T-helper 17 cell (primary cell): ENCODE measurements at regions not wholly inside any gene's neighbourhood (a gene's known extent, or its start where the extent isn't known, plus 50 kb on each side); places are given as distances from the start of the nearest gene placed in this dataset.

ENCODE experiments used
- ATAC-seq: fragments of 150-1000 bp; cut with Tn5 transposase; 2 replicates; pipeline ENCODE4 v1.10.0; 2021; ENCODE audit warnings: mild to moderate bottlenecking, moderate library complexity
- DNase-seq, 3 donors: peaks; one replicate each; pipeline versions ENCODE4 v3.0.0 to v3.0.0-alpha.2; 2020 to 2021
- H3K9me3 ChIP-seq: one replicate; pipeline ENCODE4 v1.7.0; 2013; ENCODE audit warnings: low read length, mild to moderate bottlenecking; ENCODE audit not compliant: control insufficient read depth, poor library complexity, severe bottlenecking
- H3K27ac Mint-ChIP-seq: one replicate; pipeline ENCODE4 v1.8.0; 2022; ENCODE audit warnings: mild to moderate bottlenecking, moderate library complexity, mixed read lengths
- H3K27me3 Mint-ChIP-seq: one replicate; pipeline ENCODE4 v1.8.0; 2022; ENCODE audit warnings: mixed read lengths
- H3K36me3 Mint-ChIP-seq: one replicate; pipeline ENCODE4 v1.8.0; 2022; ENCODE audit warnings: low read depth, mixed read lengths
- H3K4me1 Mint-ChIP-seq: one replicate; pipeline ENCODE4 v1.8.0; 2022; ENCODE audit warnings: mild to moderate bottlenecking, mixed read lengths
- H3K4me3 Mint-ChIP-seq: one replicate; pipeline ENCODE4 v1.8.0; 2022; ENCODE audit warnings: mild to moderate bottlenecking, moderate library complexity, mixed read lengths

DNA sequence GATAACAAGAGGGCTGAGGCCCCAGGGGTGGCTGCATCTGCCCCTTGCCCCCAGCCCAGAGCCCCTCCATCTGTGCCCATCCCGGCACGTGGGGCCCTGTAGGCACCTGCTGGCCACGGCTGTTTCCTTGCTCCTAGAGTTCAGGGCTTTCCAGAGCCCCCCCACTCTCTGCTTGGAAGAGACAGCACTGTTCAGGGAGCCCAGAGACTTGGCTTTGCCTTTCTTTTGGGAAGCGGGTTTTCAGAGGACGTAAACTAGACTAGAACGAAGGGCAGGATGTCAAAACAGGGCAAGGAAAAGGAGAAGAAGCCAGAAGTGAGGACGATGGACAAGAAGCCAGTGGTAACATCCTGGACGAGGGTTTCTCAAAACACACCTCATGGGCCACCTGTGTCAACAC, 163.3 kb upstream of the LHX5 start:
- H3K27ac Mint-ChIP-seq: no peak overlapping the region
- no peak overlapping the region for H3K4me3 Mint-ChIP-seq
- H3K27me3 Mint-ChIP-seq: peaks cover 34% of the 10 kb centered on the region
- no peak for DNase-seq
- no peaks in the 10 kb centered on the region for H3K9me3 ChIP-seq
- no peak for ATAC-seq
- H3K4me1 Mint-ChIP-seq: peaks cover 5% of the 10 kb centered on the region
- peaks cover 5% of the 10 kb centered on the region for H3K36me3 Mint-ChIP-seq

DNA sequence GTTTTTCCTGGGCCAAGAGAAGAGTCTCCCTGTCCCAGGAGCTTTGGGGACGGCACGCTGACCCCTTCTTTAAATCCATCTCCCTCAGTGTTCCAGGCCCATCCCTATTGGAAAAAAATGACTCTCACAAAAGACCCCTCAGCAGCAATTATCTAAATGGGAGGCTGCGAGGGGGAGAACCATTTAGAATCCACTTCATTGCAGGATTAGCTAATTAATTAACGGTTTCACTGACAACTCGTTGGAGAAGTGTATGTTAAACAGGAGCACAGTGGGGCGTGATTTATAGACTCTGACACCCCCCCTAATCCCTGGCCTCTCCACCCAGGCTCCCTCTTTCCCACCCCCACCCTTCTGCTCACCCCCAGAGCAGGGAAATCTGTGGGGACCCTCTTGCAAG, 162.8 kb upstream of the LHX5 start:
- no peak for DNase-seq
- H3K9me3 ChIP-seq: no peaks in the 10 kb centered on the region
- H3K27ac Mint-ChIP-seq: no peak overlapping the region
- H3K27me3 Mint-ChIP-seq: peaks cover 29% of the 10 kb centered on the region
- peaks cover 5% of the 10 kb centered on the region for H3K36me3 Mint-ChIP-seq
- H3K4me3 Mint-ChIP-seq: no peak overlapping the region
- no peak for ATAC-seq
- peaks cover 5% of the 10 kb centered on the region for H3K4me1 Mint-ChIP-seq

DNA sequence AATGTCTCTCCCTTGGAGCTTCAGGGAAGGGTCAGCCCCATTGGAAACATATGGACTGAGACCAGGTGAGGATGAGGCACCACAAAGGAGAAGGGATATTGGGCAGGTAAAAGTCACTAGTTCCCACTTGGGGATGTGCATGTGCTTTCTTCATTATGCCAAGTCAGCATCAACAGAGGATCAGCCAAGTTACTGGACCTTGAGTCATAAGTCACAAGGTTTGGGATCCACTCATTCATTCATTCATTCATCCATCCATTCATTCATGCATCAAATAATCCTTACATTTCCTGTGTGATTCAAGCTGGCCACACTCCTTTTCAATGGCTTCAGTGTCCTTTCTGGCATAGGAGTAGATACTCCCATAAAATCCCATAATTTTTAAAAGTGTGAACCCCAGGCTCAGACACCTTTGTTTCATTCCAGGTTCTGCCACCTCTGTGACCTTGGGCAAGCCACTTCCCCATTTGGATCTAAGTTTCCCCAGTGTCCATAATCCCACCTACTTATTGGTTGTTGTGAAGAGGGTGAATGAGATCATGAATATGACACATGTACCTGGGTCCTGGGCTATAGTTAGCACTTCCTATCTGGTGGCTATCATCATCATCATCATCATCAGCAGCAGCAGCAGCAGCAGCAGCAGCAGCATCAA, 162.1 kb upstream of the LHX5 start:
- ATAC-seq (no peak), DNase-seq (no peak)
- H3K27ac Mint-ChIP-seq: no peak overlapping the region
- H3K4me1 Mint-ChIP-seq: peaks cover 2% of the 10 kb centered on the region
- H3K4me3 Mint-ChIP-seq: no peak overlapping the region
- peaks cover 3% of the 10 kb centered on the region for H3K36me3 Mint-ChIP-seq
- peaks cover 22% of the 10 kb centered on the region for H3K27me3 Mint-ChIP-seq
- no peaks in the 10 kb centered on the region for H3K9me3 ChIP-seq

DNA sequence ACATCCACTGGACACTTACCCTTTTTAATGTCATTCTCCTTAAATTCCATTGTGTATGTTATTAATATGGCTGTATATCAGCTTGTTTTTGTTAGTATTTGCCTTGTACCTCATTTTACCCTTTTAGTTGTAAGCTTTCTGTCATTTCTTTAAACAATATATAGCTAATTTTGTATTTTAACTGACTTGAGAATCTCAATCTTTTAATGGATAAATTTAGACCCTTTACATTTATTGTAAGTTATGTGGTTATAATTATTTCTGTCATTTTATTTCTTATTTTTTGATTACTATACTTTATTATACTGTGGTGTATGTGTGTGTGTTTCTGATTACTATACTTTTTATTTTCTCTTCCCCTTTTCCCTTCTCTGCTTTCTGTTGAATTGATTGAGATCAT, 159.0 kb upstream of the LHX5 start:
- Mint-ChIP-seq H3K36me3 (no peaks in the 10 kb centered on the region), H3K27me3 (peaks cover 12% of the 10 kb centered on the region), H3K4me3 (no peak overlapping the region), H3K27ac (no peak overlapping the region), H3K4me1 (no peaks in the 10 kb centered on the region)
- DNase-seq (no peak), ATAC-seq (no peak)
- H3K9me3 ChIP-seq: no peaks in the 10 kb centered on the region

DNA sequence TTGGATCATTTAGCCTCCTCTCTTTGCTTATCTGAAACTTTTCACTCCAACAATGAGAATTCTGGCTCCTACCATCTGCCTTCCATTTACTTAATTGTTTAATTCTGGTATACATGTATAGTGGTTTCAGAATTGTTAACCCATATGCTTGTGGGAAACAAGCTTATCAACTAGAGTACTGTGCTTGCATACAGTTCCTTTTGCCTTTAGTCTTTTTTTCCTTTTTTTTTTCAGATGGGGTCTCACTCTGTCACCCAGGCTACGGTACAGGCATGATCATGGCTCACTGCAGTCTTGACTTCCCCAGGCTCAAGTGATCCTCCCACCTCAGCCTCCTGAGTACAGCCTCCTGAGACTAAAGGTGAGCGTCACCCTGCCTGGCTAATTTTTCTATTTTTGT, 153.8 kb upstream of the LHX5 start:
- Mint-ChIP-seq H3K36me3 (no peaks in the 10 kb centered on the region), H3K27ac (no peak overlapping the region), H3K27me3 (peaks cover 4% of the 10 kb centered on the region), H3K4me3 (no peak overlapping the region), H3K4me1 (no peaks in the 10 kb centered on the region)
- no peak for DNase-seq
- no peak for ATAC-seq
- no peaks in the 10 kb centered on the region for H3K9me3 ChIP-seq

DNA sequence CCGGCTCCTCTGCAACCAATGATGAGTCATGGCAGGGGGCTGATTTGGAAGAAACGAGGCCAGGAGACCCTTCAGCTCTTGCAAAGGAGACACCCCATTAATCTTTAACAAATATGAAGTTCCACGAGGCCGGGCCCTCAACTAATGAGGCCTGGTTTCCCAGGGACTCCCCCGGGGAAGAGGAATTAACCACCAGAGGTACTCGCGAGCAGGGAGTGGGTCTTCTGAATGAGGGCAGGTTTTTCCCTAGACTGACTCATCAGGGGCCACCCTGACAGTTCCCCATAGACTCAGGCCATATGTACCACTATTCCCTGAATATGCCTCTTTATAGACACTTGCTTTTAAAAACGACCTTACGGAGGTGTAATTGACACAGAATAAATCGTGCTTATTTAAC, 150.7 kb upstream of the LHX5 start:
- H3K4me1 Mint-ChIP-seq: no peaks in the 10 kb centered on the region
- H3K36me3 Mint-ChIP-seq: no peaks in the 10 kb centered on the region
- peaks cover 18% of the 10 kb centered on the region for H3K27me3 Mint-ChIP-seq
- ATAC-seq: no peak
- no peak for DNase-seq
- H3K27ac Mint-ChIP-seq: no peak overlapping the region
- H3K4me3 Mint-ChIP-seq: no peak overlapping the region
- H3K9me3 ChIP-seq: no peaks in the 10 kb centered on the region

DNA sequence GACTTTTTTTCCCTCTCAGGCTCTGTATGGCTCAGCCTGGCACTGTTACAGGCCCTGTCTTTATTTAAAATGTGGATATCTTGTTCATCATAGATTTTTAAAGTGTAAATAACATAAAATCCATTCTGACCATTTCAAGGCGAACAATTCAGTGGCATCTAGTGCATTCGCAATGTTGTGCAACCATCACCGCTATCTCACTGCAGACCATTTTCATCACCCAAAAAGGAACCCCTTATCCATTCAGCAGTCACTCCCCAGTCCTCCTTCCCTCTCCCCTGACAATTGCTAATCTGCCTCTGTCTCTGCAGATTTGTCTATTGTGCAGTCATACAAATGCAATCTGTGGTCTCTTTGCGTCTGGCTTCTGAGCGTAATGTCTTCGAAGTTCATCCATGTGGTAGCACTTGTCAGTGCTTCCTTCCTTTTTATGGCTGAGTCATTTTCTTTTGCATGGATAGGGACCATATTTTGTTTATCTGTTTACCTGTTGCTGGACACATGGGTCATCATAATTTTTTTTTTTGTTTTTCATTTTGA, 148.8 kb upstream of the LHX5 start:
- Mint-ChIP-seq H3K4me3 (no peak overlapping the region), H3K27me3 (peaks cover 18% of the 10 kb centered on the region), H3K36me3 (no peaks in the 10 kb centered on the region), H3K4me1 (no peaks in the 10 kb centered on the region), H3K27ac (no peak overlapping the region)
- H3K9me3 ChIP-seq: no peaks in the 10 kb centered on the region
- ATAC-seq (no peak), DNase-seq (no peak)

DNA sequence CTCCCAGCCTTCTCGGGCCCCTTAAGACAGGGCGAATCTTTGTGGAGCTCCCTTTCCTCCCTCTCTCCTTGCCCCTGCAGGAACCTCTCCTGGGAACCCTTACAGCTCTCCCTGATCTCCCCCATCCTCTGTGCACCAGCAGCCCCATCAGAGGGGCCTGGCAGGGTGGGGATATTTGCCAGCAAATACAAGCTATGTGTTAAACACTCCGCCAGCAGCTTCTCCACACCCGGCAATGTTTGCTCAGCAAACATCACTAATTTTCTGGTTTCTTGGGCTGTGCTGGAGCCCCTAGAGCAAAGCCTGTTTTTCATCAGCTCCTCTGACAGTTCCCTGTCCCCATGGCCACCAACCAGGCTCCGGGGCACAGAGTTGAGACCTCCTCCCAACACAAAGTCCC, 147.5 kb upstream of the LHX5 start:
- H3K27ac Mint-ChIP-seq: no peak overlapping the region
- no peak for DNase-seq
- H3K4me1 Mint-ChIP-seq: no peaks in the 10 kb centered on the region
- no peak for ATAC-seq
- peaks cover 27% of the 10 kb centered on the region for H3K27me3 Mint-ChIP-seq
- no peaks in the 10 kb centered on the region for H3K9me3 ChIP-seq
- no peak overlapping the region for H3K4me3 Mint-ChIP-seq
- no peaks in the 10 kb centered on the region for H3K36me3 Mint-ChIP-seq

DNA sequence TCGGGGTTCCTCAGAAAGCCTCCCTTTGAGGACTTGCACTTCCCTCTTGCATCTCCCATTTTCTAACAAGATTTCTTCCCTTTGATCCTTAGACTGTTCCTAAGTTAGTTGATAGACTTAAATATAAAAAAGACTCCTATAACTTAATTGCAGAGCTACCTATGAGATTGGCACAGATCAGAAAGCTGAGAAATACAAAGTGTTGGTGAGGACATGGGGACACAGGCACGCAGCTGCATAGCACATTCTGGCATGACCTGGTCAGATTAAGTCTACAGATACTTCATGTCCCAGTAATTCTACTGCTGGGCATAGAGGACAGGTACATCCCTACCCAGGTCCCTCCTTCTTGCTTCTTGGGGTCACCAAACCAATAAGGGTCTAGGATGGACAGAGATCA, 141.7 kb upstream of the LHX5 start:
- Mint-ChIP-seq H3K27ac (no peak overlapping the region), H3K27me3 (peaks cover 50% of the 10 kb centered on the region), H3K36me3 (no peaks in the 10 kb centered on the region), H3K4me1 (no peaks in the 10 kb centered on the region), H3K4me3 (no peak overlapping the region)
- no peaks in the 10 kb centered on the region for H3K9me3 ChIP-seq
- DNase-seq (no peak), ATAC-seq (no peak)

DNA sequence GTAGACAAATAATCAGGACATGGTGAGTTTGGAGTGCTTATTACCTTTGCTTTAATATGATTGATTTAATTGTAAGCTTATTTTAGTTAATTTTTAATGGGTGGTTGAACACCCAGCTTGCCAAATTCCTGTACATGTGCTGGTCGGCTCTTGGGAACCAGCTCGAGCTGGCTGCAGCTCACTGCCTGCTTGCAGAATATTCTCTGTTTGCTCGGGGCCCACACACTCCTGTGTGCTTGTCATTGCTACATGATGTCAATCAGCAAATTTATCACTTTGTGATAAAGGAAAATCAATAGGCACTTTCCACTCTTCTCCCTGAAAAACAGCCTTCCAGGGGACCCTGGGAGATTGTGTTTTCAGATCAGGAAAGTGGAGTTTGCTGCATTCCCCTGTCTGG, 141.1 kb upstream of the LHX5 start:
- DNase-seq: no peak
- no peak for ATAC-seq
- no peaks in the 10 kb centered on the region for H3K4me1 Mint-ChIP-seq
- no peak overlapping the region for H3K4me3 Mint-ChIP-seq
- peaks cover 50% of the 10 kb centered on the region for H3K27me3 Mint-ChIP-seq
- H3K27ac Mint-ChIP-seq: no peak overlapping the region
- H3K9me3 ChIP-seq: no peaks in the 10 kb centered on the region
- peaks cover 3% of the 10 kb centered on the region for H3K36me3 Mint-ChIP-seq

DNA sequence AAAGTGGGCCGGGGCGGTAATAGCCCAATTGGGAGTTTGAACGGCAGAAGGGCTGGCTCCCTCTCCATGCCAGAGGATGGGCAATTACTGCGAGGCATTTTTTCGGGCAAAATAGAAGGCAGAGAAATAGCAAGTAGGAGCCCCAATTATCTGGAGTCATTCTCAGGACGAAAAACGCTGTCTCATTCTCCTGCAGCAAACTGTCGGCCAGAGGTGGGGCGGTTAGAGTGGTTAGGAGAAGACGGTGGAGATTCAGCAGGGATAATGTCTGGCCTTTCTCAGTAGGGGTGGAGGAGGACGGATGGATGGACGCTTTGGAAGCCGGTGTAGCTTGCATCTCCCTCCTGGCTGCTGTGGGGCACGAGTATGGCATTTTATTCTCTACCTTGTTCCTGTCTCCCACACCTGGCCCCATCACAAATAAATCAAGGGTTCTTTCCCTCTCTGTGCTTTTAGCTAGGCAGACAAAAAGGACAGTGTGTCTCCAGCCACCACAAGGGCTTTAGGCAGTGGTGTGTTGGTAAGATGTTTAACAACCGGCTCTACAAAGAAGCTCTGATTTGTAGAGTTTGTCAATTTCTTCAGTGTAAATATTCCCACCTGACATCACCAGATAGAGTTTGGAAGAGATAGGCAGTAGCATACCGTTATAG, 140.5 kb upstream of the LHX5 start:
- ATAC-seq: no peak

DNA sequence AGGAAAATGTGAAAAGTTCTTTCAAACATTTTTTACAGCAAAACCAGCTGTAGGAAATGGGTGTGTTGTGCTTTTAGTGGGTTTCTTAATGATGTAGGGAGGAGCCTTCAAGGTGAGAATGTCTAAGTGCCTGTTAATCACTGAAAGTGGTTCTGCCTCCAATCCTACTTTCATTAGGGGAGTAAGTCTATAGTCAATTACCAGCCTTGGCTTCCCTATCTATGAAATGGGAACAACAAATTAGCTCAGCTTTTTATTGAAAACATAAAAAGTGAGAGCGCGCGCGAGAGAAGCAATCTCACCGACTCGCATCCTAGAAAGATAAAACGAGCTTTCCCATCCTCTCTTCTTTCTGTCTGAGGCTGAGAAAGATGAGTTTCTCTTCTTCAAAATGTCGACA, 140.0 kb upstream of the LHX5 start:
- H3K9me3 ChIP-seq: no peaks in the 10 kb centered on the region
- Mint-ChIP-seq H3K27ac (no peak overlapping the region), H3K4me3 (no peak overlapping the region), H3K27me3 (peaks cover 50% of the 10 kb centered on the region), H3K4me1 (no peaks in the 10 kb centered on the region), H3K36me3 (peaks cover 6% of the 10 kb centered on the region)
- DNase-seq (no peak), ATAC-seq (no peak)

More for the DNA sequence above, 140.5 kb upstream of the LHX5 start:
- no peaks in the 10 kb centered on the region for H3K4me1 Mint-ChIP-seq
- H3K27ac Mint-ChIP-seq: no peak overlapping the region
- no peak overlapping the region for H3K4me3 Mint-ChIP-seq
- H3K27me3 Mint-ChIP-seq: peaks cover 50% of the 10 kb centered on the region
- peaks cover 5% of the 10 kb centered on the region for H3K36me3 Mint-ChIP-seq
- no peak for DNase-seq
- no peaks in the 10 kb centered on the region for H3K9me3 ChIP-seq

DNA sequence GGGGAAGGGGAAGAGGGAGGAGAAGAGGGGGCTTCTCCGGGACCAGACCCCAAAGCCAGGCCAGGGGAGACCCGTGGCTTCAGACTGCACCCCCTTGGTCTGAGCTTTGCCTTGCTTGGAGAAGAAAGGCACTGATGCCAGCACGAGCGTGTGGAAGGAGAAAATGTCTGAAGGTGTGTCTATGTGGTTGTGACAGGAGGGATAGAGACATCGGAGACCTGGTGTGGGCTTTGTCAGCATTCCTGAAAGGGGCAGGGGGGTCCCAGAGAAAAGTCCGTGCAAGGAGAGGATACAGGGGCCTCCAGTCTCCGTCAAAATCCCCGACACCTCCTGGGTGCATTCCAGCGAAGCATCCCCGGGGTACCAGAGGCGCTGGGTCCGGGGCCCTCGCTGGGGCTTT, 139.0 kb upstream of the LHX5 start:
- H3K27me3 Mint-ChIP-seq: peaks cover 50% of the 10 kb centered on the region
- H3K36me3 Mint-ChIP-seq: peaks cover 6% of the 10 kb centered on the region
- ATAC-seq (no peak), DNase-seq (no peak)
- no peaks in the 10 kb centered on the region for H3K4me1 Mint-ChIP-seq
- H3K27ac Mint-ChIP-seq: no peak overlapping the region
- H3K4me3 Mint-ChIP-seq: no peak overlapping the region
- no peaks in the 10 kb centered on the region for H3K9me3 ChIP-seq
